ENCODE measurements at regions not wholly inside any gene's neighbourhood (a gene's known extent, or its start where the extent isn't known, plus 50 kb on each side); places are given as distances from the start of the nearest gene placed in this dataset.

DNA sequence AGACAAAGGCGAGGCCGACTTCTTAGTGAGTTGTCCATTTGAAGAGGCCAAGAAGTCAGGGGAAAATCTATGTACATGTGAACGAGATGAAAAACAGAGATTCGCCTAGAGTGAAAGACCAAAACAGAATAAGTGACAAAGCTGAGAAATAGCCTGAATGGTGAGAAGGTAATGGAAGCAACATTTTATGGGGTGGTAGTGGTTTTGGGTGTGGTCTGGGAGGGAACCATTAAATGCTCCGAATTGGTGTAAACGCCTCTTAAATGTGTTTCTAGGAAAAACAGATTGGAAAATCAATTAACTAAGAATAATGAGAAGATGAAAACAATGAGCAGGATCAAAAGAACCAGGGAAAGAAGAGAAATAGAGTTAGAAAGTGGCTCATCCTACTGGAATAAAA lies 83.8 kb upstream of the MANSC4 start:
- TF ChIP-seq, protein P1, sequence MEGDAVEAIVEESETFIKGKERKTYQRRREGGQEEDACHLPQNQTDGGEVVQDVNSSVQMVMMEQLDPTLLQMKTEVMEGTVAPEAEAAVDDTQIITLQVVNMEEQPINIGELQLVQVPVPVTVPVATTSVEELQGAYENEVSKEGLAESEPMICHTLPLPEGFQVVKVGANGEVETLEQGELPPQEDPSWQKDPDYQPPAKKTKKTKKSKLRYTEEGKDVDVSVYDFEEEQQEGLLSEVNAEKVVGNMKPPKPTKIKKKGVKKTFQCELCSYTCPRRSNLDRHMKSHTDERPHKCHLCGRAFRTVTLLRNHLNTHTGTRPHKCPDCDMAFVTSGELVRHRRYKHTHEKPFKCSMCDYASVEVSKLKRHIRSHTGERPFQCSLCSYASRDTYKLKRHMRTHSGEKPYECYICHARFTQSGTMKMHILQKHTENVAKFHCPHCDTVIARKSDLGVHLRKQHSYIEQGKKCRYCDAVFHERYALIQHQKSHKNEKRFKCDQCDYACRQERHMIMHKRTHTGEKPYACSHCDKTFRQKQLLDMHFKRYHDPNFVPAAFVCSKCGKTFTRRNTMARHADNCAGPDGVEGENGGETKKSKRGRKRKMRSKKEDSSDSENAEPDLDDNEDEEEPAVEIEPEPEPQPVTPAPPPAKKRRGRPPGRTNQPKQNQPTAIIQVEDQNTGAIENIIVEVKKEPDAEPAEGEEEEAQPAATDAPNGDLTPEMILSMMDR (IDR thresholded peaks at IDR 0.05) = no peak
- no peak for TF ChIP-seq POLR2A (IDR thresholded peaks at IDR 0.05)
